Fibroblast of lung (primary cell): ENCODE measurements at regions not wholly inside any gene's neighbourhood (a gene's known extent, or its start where the extent isn't known, plus 50 kb on each side); places are given as distances from the start of the nearest gene placed in this dataset.

Experiments
- DNase-seq, 2 donors: peaks; one replicate each; pipeline versions ENCODE4 v3.0.0 to v3.0.0-alpha.2; 2010; ENCODE audit warnings: low read depth in 2 of 2
- H2AFZ ChIP-seq: 2 replicates; pipeline ENCODE4 v1.5.1; 2012; ENCODE audit warnings: low read length, control low read depth, inconsistent platforms
- H3K27ac ChIP-seq: 2 replicates; pipeline ENCODE4 v1.5.1; 2011; ENCODE audit warnings: low read length, control low read depth; ENCODE audit not compliant: insufficient read depth
- H3K27me3 ChIP-seq: 2 replicates; pipeline ENCODE4 v1.5.1; 2011; ENCODE audit warnings: mild to moderate bottlenecking, low read length; ENCODE audit not compliant: control insufficient read depth, insufficient read depth
- H3K36me3 ChIP-seq: 2 replicates; pipeline ENCODE4 v1.5.1; 2011; ENCODE audit warnings: low read length; ENCODE audit not compliant: control insufficient read depth, insufficient read depth
- H3K4me1 ChIP-seq: 2 replicates; pipeline ENCODE4 v1.5.1; 2011; ENCODE audit warnings: low read length; ENCODE audit not compliant: control insufficient read depth, insufficient read depth; ENCODE audit errors: extremely low read depth
- H3K4me2 ChIP-seq: 2 replicates; pipeline ENCODE4 v1.5.1; 2011; ENCODE audit warnings: low read length, control low read depth; ENCODE audit not compliant: insufficient read depth; ENCODE audit errors: extremely low read depth
- H3K4me3 ChIP-seq, 4 experiments: fragments of 200-600 bp in 1 of 4; sonication (generic) in 1 of 4; replicated peaks in 1 of 4; 2 replicates each; pipeline ENCODE4 v1.5.1; 2011 to 2016; ENCODE audit warnings: low read length in 4 of 4, low read depth in 3 of 4, mild to moderate bottlenecking in 3 of 4, control low read depth in 2 of 4, inconsistent platforms in 1 of 4, mixed read lengths in 1 of 4; ENCODE audit not compliant: insufficient read depth in 1 of 4; ENCODE audit errors: control extremely low read depth in 1 of 4
- H3K79me2 ChIP-seq: 2 replicates; pipeline ENCODE4 v1.5.1; 2012; ENCODE audit warnings: mild to moderate bottlenecking, low read length, inconsistent platforms; ENCODE audit not compliant: control insufficient read depth, insufficient read depth
- H3K9ac ChIP-seq: 2 replicates; pipeline ENCODE4 v1.5.1; 2011; ENCODE audit warnings: mild to moderate bottlenecking, low read length, control low read depth; ENCODE audit not compliant: insufficient read depth
- H3K9me3 ChIP-seq: 2 replicates; pipeline ENCODE4 v1.5.1; 2012; ENCODE audit warnings: low read depth, low read length; ENCODE audit not compliant: control insufficient read depth, insufficient read depth
- H4K20me1 ChIP-seq: 2 replicates; pipeline ENCODE4 v1.5.1; 2011; ENCODE audit warnings: low read length; ENCODE audit not compliant: control insufficient read depth, insufficient read depth; ENCODE audit errors: extremely low read depth
- EZH2 ChIP-seq: IDR thresholded peaks from 2 replicates; pipeline ENCODE4 v1.5.1; 2012; ENCODE audit warnings: low read length, control low read depth, mild to moderate bottlenecking; ENCODE audit errors: missing control alignments
- TF ChIP-seq, protein P1 (sequence below), 2 donors: IDR thresholded peaks in 1 of 2; conservative IDR thresholded peaks in 1 of 2; 1 replicate in 1 of 2; 2 replicates in 1 of 2; pipeline ENCODE4 v1.5.1; 2011 to 2012; ENCODE audit warnings: low read length in 2 of 2, control low read depth in 1 of 2, inconsistent platforms in 1 of 2, low read depth in 1 of 2, mild to moderate bottlenecking in 1 of 2

DNA sequence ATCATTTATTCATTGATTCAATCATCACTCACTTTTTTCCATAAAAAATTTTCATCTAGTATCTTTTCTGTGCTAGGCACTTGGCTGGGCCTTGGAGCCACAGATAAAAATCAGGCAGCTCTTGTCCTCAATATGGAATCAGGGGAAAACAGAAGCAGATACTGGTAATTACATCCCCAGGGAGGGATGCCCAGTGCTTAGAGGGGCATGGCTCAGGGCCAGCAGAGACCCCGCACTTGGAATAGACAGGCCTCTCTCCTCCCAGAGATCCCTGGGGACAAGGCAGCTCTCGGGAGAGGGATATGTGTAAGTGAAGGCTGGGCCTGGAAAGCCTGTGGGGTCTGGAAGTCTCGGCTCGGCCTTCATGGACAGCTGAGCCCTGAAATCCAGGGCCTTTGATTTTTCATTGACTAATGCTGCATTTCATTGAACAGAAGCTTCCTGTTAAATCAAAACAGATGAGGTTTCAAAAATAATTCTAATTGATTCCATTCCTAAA, 180.4 kb downstream of the FOXD2 start:
- TF ChIP-seq, protein P1, sequence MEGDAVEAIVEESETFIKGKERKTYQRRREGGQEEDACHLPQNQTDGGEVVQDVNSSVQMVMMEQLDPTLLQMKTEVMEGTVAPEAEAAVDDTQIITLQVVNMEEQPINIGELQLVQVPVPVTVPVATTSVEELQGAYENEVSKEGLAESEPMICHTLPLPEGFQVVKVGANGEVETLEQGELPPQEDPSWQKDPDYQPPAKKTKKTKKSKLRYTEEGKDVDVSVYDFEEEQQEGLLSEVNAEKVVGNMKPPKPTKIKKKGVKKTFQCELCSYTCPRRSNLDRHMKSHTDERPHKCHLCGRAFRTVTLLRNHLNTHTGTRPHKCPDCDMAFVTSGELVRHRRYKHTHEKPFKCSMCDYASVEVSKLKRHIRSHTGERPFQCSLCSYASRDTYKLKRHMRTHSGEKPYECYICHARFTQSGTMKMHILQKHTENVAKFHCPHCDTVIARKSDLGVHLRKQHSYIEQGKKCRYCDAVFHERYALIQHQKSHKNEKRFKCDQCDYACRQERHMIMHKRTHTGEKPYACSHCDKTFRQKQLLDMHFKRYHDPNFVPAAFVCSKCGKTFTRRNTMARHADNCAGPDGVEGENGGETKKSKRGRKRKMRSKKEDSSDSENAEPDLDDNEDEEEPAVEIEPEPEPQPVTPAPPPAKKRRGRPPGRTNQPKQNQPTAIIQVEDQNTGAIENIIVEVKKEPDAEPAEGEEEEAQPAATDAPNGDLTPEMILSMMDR (conservative IDR thresholded peaks at IDR 0.05 in 1 of 2, IDR thresholded peaks at IDR 0.05 in 1 of 2; ENCODE audit: low read depth in 1 of 2, low read length in 2 of 2) = no peak
- no peak for TF ChIP-seq EZH2
- Histone ChIP-seq H3K27ac (no peak overlapping the region), H3K79me2 (no peaks in the 10 kb centered on the region), H3K4me3 (no peak overlapping the region), H2AFZ (no peak overlapping the region), H3K27me3 (no peaks in the 10 kb centered on the region), H3K36me3 (no peaks in the 10 kb centered on the region), H3K9ac (no peak overlapping the region), H3K4me2 (no peak overlapping the region), H3K9me3 (no peaks in the 10 kb centered on the region), H4K20me1 (no peaks in the 10 kb centered on the region), H3K4me1 (no peaks in the 10 kb centered on the region)
- no peak for DNase-seq

GRCh38 chr1:47618830-47619229, 181.0 kb downstream of the FOXD2 start:
- Histone ChIP-seq H3K9me3 (no peaks in the 10 kb centered on the region), H3K4me3 (no peak overlapping the region), H4K20me1 (no peaks in the 10 kb centered on the region), H3K9ac (no peak overlapping the region), H3K27ac (no peak overlapping the region), H3K4me1 (no peaks in the 10 kb centered on the region), H2AFZ (no peak overlapping the region), H3K79me2 (no peaks in the 10 kb centered on the region), H3K27me3 (no peaks in the 10 kb centered on the region), H3K4me2 (no peak overlapping the region), H3K36me3 (no peaks in the 10 kb centered on the region)
- no peak for DNase-seq
- no peak for TF ChIP-seq EZH2
- TF ChIP-seq, protein P1 (conservative IDR thresholded peaks at IDR 0.05 in 1 of 2, IDR thresholded peaks at IDR 0.05 in 1 of 2; ENCODE audit: low read depth in 1 of 2, low read length in 2 of 2) = no peak

- no peak overlapping the region for H3K27ac ChIP-seq
- no peaks in the 10 kb centered on the region for H3K4me1 ChIP-seq
- no peak overlapping the region for H3K4me3 ChIP-seq
- H3K4me2 ChIP-seq = no peak overlapping the region
- H3K36me3 ChIP-seq = no peaks in the 10 kb centered on the region
- no peaks in the 10 kb centered on the region for H3K9me3 ChIP-seq
- no peak overlapping the region for H2AFZ ChIP-seq
- DNase-seq = no peak
- no peaks in the 10 kb centered on the region for H4K20me1 ChIP-seq
- no peak overlapping the region for H3K9ac ChIP-seq
- no peaks in the 10 kb centered on the region for H3K27me3 ChIP-seq
- no peak for TF ChIP-seq EZH2
- TF ChIP-seq, protein P1 (conservative IDR thresholded peaks at IDR 0.05 in 1 of 2, IDR thresholded peaks at IDR 0.05 in 1 of 2; ENCODE audit: low read depth in 1 of 2, low read length in 2 of 2) = no peak
- no peaks in the 10 kb centered on the region for H3K79me2 ChIP-seq
Observed at GRCh38 chr1:47621483-47621882, 183.6 kb downstream of the FOXD2 start.
